Activated CD4-positive, alpha-beta T cell treated with anti-CD3 and anti-CD28 coated beads, Interleukin-2, amount 50 U/mL, for 16 hours (primary cell): ENCODE measurements at regions not wholly inside any gene's neighbourhood (a gene's known extent, or its start where the extent isn't known, plus 50 kb on each side); places are given as distances from the start of the nearest gene placed in this dataset.
"Not testable (repeated sequence)": the region's sequence is repeated elsewhere in the genome, so short reads cannot be mapped to it uniquely, and the experiment has no call there.

Experiments used
- DNase-seq: peaks from one replicate; pipeline ENCODE4 v3.0.0-alpha.2; 2020

DNA sequence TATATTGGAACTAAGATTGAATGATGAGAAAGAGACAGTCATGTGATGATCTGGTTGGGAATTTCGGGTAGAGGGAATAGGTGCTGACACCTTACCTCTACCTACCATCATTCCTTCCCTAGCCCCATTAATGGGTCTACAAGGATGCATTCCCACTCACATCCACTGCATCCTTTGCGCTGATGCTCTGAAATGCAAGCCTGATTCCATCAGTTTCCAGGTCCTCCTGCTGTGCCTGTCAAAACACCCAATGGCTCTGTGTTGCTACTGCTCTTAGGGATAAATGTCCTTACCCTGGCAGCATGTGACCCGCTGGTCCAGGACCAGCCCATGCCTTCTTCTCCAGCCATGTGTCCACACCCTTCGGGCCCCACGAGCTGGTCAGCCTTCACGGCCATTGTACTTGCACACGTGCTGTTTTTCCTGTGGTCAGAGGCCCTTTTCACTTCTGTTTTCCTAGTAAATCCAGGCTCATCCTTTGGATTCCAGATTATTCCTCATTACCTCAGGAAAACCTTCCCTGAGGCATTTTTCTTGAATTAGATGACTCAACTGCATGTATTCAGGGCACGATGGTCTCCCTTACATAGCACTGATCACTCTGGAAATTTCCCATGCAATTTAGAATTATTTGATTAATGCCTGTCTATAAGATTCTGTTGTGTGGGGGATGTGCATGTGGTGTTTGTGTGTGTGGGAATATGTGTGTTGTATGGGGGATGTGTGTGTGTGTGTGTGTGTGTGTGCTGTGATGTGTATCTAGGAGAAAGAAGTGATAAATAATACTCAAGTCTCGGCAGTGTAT, 185.0 kb downstream of the DIRAS2 start:
- no peak for DNase-seq

DNA sequence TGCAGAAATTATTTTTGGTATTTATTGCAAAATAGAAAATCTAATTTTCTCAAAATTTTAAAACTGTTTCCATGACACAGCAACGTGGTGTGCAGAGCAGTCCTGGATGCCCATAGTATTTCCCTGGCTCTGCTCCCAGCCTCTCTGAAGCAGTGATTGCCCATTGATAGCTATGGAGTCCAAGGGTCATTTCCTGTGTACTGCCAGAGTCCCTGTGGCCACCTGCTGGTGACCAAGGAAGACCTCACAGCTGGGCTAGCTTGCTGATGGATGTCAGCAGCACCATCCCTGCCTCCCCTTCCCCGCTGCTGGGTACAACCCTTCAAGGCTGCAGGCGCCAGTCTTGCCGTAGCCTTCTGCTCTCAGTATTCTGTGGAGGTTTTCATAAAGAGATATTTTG, 184.1 kb downstream of the DIRAS2 start:
- DNase-seq = no peak

DNA sequence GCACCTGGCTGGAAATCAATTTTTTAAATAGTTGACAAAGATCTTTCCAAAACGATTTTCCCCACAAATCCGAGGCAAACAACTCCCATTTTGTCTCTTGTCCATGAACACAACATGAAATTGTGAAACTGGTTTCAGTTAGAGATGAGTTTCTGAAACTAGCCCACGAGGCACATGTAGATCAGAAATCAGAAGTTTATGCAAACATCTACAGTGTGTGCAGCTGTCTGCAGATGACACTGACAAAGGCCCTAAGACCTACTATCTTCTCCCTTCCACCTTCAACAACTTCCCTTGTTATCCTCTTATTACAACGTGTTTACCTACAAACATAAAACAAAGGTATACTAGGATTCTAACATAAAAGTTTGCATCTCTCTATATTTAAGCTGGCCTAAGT, 183.3 kb downstream of the DIRAS2 start:
- no peak for DNase-seq

DNA sequence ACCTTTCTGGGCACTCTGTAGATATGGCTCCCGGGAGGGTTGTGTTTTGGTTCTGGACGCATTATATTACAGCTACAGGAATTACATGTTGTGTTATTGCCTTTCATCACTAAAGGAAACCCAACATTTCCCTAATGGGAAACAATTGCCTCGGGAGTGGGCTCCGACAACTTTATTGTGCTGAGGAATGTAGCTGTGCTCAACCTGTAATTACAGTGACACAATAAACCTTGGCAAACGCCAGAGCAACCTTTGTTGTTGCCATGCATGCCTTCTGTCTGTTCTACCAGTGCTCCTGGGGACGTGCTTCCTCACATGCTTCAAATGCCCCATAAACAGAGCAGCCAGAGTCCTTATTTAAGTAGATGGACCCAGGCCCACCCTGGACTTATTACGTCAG, 182.4 kb downstream of the DIRAS2 start:
- DNase-seq = no peak

DNA sequence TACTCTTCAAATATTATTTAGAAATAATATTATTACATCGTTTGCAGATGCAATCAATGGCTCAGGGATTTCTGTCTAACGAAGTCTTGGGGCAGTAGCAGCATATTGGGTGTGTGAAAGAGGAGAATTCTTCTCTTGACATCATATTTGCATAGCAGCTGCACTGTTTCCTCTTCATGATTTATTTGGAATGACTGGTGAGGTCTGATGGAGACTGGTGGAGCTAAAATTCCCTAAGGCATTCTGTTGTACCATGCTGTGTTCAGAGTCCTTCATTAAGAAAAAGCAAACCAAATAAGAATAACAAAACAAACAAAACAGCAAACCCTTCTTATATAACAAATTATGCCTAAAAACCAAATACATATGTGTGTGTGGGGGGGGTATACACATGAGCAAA, 177.6 kb downstream of the DIRAS2 start:
- no peak for DNase-seq

DNA sequence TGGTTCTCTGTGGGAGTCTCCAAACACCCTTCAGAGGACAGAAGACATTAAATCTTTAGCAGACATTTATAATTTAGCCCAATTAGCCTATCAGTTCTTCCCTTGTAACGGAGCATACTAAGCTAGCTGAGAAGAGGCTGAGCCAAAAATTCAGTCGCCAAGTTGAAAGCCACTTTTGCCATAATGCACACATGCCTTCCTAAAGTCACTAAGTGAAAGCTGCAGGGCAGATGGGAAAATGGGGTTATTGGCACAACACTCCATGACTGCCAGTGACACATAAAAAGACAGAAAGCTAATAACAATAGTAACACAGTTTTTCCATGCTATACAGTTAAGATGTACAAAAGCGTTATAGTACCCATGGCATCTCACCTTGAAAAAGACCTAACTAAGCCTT, 176.2 kb downstream of the DIRAS2 start:
- DNase-seq = no peak

DNA sequence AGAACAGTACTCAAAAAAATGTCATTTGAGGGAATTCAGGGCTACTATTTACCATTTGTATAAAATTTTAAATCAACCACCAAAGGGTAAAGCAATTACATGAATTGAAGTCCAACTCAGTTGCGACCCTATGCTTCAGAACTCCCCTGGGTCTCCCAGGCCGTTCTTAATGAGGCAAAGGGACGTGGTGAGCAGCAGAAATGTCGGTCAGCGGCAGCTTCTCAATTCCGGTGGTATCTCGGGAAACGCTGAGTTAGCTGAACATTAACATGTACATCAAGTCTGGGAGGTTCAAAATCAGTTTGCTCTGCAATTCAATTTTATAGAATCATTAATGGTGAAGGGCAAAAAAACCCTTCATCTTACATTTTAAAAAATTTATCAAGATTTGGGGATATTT, 173.2 kb downstream of the DIRAS2 start:
- DNase-seq = no peak

DNA sequence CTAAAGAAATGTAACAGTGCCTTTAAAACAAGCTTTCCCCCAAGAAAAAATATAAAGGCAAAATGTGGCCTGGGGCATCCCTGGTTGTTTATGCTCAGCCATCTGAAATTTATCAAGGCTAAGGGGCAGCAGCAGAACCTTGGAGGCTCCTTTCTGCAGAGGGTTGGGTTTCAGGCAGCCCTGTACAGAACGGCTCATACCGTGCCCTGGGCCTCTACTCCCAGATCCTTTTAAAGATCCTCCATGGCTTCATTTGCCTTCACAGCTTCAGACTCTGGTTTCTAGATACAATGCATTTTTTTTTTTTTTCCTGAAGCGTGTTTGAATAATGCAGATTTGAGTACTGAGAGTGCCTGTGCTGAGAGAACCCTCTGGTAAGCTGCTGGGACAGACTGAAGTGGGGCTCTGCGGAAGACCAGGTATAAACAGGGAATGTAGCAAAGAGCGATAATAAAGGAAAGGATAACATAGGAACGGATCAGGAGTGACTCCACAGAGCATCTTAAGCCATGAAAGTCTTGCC, 172.7 kb downstream of the DIRAS2 start:
- no peak for DNase-seq

DNA sequence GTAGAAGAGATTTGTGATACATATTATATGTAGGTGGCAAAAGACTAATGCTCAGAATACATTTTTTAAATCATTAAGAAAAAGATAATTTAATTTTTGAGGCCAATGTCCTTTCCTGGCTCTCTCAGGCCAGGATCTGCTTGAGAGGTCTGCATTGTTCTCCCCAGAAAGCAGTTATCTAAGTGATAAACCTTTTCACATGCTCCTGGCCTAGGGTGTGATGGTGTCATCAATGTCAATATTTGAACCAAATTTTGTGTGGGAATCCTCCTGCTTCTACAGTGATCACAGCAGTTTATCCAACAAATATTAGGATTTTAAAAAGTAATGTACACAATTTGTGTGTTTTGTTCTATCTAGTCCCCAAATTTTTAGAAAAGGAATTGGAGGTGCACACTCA, 166.6 kb downstream of the DIRAS2 start:
- no peak for DNase-seq

DNA sequence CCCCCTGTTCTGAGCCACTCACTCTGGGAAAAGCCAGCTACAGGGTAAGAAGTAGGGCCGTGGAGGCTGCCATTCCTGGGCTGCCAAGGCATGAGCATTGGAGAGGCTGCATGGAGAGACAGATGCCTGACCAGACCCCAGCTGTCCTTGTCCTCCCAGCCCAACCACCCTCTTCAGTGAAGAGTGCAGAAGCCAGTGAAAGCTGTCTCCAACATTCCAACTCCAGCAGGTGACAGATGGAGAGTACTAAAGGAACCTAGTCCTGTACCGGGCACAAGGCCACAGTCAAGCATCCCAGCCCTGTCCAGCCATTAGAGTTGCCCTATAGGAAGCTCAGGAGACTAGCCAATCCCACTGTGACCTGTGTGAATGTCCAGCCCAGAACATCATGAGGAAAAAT, 165.1 kb downstream of the DIRAS2 start:
- no peak for DNase-seq

DNA sequence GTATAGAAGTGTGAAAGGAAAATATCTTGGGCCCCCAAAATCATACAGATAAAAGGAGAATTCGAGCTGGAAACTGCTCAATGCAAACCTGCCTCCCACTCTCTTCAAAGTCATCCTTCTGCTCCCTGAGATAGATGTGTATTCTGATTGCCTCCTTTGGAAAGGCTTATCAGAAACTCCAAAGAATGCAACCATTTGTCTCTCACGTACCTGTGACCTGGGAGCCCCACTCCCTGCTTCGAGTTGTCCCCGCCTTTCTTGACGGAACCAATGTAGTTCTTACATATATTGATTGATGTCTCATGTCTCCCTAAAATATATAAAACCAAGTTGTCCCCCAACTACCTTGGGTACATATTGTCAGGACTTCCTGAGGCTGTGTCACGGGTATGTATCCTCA, 163.8 kb downstream of the DIRAS2 start:
- DNase-seq = no peak

DNA sequence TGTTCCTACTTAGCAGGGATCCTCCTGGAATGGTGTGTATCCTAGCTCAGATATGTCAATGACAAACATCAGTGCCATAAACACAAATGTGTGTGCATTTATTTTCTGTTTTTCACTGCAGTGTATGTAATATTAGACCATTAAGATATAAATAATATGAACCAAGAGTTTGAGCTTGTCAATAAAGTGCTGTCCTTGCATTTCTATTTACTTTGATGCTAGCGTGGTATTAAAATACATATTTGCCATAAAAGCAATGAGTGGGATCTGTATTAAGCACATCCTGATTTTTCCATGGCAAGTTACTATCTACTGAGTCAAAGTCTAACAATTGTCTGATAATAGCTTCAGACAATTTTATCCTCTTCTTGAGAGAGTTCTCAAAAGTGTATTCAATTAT, 157.6 kb downstream of the DIRAS2 start:
- no peak for DNase-seq

DNA sequence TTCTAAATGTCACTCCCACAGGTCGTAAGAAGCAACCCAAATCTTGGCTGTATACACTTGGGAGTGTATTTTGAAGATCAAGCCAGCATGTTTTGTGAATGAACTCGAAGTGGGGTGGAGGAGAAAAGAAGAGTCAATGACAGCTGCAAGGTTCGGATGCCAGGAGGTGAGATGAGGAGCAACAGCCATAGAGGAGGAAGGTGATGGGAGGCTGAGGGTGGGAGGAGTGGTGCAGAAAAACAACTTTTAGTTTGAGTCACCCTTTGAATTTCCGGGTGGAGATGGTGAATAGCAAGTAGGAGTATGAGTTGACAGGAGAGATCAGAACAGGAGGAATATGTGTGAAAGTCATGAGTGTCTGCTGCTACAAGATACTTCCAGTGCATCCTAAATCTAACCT, 153.6 kb downstream of the DIRAS2 start:
- DNase-seq = no peak

DNA sequence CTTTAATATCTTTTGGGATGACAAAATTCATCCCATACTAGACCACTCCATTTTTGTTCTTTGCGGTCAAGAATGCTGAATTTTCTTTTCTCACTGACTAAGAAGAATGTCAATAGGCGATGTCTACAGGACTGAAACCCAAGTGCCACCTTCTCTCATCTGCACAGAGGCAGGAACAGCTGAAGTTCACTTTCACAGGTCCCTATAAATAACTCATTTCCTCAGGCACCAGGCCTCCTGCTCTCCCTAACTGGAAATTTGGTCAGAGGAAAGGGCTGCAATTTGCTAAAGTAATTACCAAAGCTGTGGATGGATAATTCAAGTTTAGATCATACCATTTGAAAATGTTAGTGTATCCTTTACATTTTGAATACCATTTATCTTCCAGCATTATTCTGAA, 142.9 kb downstream of the DIRAS2 start:
- DNase-seq = no peak

DNA sequence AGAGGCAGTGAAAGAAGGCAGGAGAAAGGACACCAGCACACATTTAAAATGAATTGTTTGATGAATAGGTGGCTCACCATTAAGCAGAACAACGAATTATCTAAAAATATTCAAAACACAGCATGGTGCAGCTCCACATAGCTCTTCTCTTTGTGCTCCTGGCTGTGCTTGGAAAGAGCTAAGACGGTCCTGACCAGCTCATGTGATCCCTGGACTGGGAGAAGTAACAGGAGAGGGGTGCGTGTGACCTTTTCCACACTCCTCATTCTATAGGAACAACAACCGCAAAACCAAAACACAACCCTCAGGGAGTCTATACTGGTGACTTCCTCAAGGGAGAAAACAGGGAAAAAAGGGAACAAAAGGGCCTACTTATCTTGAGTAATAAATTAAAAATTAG, 140.5 kb downstream of the DIRAS2 start:
- DNase-seq = no peak

DNA sequence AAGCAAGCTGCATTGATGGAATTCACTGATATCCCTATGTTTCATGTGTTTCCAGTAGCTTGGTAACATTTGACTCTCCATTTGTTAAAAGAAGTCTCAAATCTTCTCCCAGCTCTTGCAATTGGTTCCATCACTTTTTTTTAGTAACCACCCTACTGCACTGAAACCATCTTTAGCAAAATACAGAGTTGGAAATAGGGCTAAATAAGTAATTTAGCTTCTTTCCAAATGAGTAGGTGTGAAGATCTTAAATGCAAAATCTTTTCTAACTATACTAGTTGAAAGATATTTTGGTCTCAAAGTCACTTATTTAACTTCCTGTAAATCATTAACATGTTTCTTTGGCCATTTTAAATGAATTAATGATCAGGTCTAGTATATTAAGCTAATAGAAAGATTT, 138.1 kb downstream of the DIRAS2 start:
- DNase-seq = peak; percentile 34

DNA sequence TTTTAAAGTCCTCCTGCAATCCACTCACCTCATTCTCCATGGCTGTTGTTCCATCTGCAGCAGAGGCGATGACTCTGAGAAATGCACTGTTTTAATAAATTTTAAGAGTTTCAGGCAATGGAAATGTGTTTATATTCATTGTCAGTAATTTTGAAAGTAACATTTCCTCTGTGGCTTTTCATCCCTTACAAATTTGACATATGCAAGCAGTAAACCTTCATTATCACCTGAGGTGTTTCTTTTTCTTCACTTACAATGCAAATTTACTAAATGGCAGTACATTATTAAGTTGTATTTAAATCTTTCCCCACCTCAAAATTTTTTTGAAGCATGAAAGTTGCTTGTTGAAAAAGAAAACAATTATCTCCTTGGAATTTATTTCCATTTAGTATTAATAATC, 136.9 kb downstream of the DIRAS2 start:
- DNase-seq = peak; percentile 29

DNA sequence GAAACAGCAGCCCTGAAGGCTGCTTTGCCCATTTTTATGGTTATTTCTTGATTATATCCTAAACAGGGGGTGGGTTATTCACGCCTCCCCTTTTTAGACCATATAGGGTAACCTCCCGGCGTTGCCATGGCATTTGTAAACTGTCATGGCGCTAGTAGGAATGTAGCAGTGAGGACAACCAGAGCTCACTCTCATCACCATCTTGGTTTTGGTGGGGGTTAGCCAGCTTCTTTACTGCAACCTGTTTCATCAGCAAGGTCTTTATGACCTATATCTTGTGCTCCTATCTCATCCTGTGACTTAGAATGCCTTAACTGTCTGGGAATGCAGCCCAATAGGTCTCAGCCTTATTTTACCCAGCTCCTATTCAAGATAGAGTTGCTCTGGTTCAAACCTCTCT, 136.2 kb downstream of the DIRAS2 start:
- not testable (repeated sequence) for DNase-seq

DNA sequence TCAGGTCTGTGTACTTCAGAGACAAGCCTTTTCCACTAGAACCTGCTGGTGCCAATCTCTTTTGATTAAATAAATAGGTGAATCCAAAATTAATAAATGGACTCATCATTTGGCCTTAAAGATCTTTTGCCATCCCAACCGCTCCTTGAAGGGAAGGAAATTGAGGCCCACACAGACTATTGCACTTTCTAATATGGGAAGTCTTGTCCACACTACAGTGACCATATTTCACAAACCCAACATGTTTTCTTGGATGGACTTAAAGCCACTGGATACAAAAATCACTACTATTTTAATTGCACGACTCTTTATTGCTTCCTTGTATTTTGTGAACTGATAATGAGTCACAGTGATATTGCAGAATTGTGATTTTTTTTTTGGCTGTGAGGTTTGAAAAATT, 135.0 kb downstream of the DIRAS2 start:
- DNase-seq = no peak

DNA sequence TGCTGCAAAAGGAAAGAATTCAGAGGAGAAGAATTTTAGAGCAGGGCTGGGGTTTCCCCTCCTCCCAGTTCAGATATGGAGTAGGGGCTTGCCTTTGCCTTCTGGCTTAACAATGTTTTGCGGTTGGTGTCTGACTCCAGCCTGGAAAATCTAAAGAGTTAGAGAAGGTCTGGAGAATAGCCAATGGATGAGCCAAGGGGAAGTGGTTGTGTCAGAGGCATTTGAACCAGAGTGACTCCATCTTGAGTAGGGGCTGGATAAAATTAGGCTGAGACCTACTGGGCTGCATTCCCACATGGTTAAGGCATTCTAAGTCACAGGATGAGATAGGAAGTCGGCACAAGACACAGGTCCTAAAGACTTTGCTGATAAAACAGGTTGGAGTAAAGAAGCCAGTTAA, 133.7 kb downstream of the DIRAS2 start:
- DNase-seq = no peak

DNA sequence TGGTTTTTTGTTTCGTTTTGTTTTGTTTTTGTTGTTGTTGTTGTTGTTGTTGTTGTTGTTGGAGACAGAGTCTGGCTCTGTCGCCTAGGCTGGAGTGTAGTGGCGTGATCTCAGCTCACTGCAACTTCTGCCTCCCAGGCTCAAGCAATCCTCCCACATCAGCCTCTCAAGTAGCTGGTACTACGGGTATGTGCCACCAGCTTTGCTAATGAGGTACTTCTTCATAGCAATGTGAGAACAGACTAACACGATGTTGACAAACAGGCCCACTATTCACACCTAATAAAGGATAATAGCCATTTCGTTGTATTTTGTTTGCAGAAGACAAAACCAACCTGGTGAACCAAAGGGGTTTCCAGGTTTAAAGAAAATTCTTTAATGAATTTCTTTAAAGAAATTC, 130.9 kb downstream of the DIRAS2 start:
- no peak for DNase-seq

DNA sequence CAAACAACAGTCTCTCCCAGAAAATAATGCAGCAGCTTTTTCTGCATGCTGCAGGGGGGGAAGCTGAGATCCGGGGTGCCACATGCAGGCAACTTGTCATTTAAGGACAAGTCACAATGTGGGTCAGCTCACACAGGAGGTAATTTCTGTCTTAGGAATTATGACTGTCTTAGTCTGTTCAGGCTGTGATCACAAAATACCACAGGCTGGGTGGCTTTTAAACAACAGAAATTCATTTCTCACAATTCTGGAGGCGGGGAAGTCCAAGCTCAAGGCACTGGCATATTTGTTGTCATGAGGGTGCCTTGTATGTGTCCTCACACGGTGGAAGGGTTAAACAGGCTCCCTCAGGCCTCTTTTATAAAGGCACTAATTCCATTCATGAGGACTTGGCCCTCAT, 127.7 kb downstream of the DIRAS2 start:
- no peak for DNase-seq

DNA sequence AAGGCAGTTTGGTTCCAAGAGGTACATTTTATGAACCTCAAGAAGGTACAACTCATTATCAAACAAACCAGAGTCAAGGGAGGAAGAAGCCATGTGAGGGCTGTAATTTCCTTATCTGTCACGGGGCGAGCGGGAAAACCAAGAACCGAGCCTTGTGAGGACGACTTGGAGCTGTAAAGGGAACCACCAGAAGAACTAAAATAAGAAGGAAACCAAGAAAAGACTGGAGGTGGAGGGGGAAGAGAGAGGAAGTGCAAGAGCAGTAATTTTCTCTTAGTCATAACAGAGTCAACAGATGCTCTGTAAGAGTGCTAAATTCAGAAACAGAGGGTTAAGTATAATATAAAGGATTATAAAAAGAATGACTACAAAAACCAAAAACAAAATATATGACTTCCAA, 127.1 kb downstream of the DIRAS2 start:
- no peak for DNase-seq

DNA sequence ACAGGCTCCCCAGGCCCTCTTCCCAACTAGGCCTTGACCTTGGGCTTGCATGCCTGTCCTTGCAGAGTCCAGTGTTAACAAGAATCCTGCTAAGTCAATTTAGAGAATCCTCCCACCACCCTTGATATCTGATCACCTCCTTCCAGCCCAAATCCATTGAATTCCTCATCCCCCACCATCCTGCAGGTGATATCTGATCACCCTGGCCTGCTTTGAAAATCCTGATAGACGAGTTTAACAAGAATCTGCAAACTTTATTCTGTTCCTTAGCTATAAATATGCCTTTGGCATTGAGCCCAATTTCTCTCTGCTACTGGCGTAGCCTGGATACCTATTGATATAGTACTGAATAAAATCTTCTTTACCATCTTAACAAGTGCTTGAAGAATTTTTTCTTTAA, 125.5 kb downstream of the DIRAS2 start:
- DNase-seq = no peak
